A549 (cell line): ENCODE measurements at regions not wholly inside any gene's neighbourhood (a gene's known extent, or its start where the extent isn't known, plus 50 kb on each side); places are given as distances from the start of the nearest gene placed in this dataset.

Experiments
- CEBPB ChIP-seq, 2 experiments: fragments of >200 bp in 1 of 2; sonication (Bioruptor Twin) in 1 of 2; formaldehyde crosslinking in 1 of 2; IDR thresholded peaks; 2 replicates each; pipeline ENCODE4 v1.6.1; 2012 to 2016
- CTCF ChIP-seq: fragments of >200 bp; sonication (Bioruptor Twin); formaldehyde crosslinking; IDR thresholded peaks from 3 replicates; pipeline ENCODE4 v1.5.1; 2016
- EHMT2 ChIP-seq: fragments of 200-600 bp; sonication (generic); IDR thresholded peaks from 2 replicates; pipeline ENCODE4 v1.6.1; 2016; ENCODE audit warnings: antibody characterized with exemption, low read depth, mild to moderate bottlenecking, moderate library complexity
- EP300 ChIP-seq, 2 experiments: fragments of >200 bp; sonication (Bioruptor Twin); formaldehyde crosslinking; IDR thresholded peaks; 2 replicates in 1 of 2; 3 replicates in 1 of 2; pipeline ENCODE4 v1.6.1; 2016 to 2017
- FOXS1 ChIP-seq: fragments of 250-450 bp; sonication (Bioruptor Pico); IDR thresholded peaks from 2 replicates; pipeline ENCODE4 v1.5.0; 2020; ENCODE audit warnings: mild to moderate bottlenecking, moderate library complexity
- HOXB5 ChIP-seq: fragments of 250-450 bp; sonication (Bioruptor Pico); IDR thresholded peaks from 2 replicates; pipeline ENCODE4 v1.5.0; 2020; ENCODE audit warnings: mild to moderate bottlenecking, moderate library complexity
- JUN ChIP-seq, 2 experiments: fragments of >200 bp; sonication (Bioruptor Twin); formaldehyde crosslinking; IDR thresholded peaks; 2 replicates in 1 of 2; 3 replicates in 1 of 2; pipeline ENCODE4 v1.6.1; 2016 to 2017
- MAFK ChIP-seq: fragments of 450-650 bp; IDR thresholded peaks from 2 replicates; pipeline ENCODE4 v1.6.1; 2014; ENCODE audit not compliant: partially characterized antibody
- PBX3 ChIP-seq: IDR thresholded peaks from 2 replicates; pipeline ENCODE4 v1.6.1; 2012
- POLR2A ChIP-seq: IDR thresholded peaks from 2 replicates; pipeline ENCODE4 v1.6.1; 2012; ENCODE audit warnings: mild to moderate bottlenecking, low read length
- POLR2AphosphoS2 ChIP-seq: conservative IDR thresholded peaks from 2 replicates; pipeline ENCODE4 v1.6.1; 2012; ENCODE audit warnings: low read length, improper control_type of control experiment, inconsistent platforms
- REST ChIP-seq: fragments of 200-600 bp; sonication (generic); IDR thresholded peaks from 2 replicates; pipeline ENCODE4 v1.6.1; 2016; ENCODE audit warnings: antibody characterized with exemption, mild to moderate bottlenecking, moderate library complexity
- RNF2 ChIP-seq: fragments of 200-600 bp; sonication (generic); IDR thresholded peaks from 2 replicates; pipeline ENCODE4 v1.6.1; 2016; ENCODE audit warnings: low read depth, mild to moderate bottlenecking, antibody characterized with exemption, moderate library complexity, borderline replicate concordance

- TF ChIP-seq CTCF, result no peak
- TF ChIP-seq POLR2A, result no peak
- TF ChIP-seq RNF2, result no peak
- no peak for TF ChIP-seq FOXS1 (CRISPR knock-in tag)
- TF ChIP-seq REST, result no peak
- TF ChIP-seq PBX3, result no peak
- TF ChIP-seq POLR2AphosphoS2, result no peak
- TF ChIP-seq JUN (IDR thresholded peaks at IDR 0.05), result no peak
- no peak for TF ChIP-seq MAFK
- TF ChIP-seq HOXB5, result no peak
- no peak for TF ChIP-seq EHMT2
- TF ChIP-seq EP300 (IDR thresholded peaks at IDR 0.05), result no peak
- TF ChIP-seq CEBPB (IDR thresholded peaks at IDR 0.05), result no peak
These were observed 1013.0 kb upstream of the COX7C start for GRCh38 chr5:85604786-85605185.
